Esophagus muscularis mucosa (tissue), 4 donors: ENCODE measurements at regions not wholly inside any gene's neighbourhood (a gene's known extent, or its start where the extent isn't known, plus 50 kb on each side); places are given as distances from the start of the nearest gene placed in this dataset.

Source experiments
- CTCF ChIP-seq, 3 experiments: fragments of 200-600 bp in 2 of 3; fragments of 450-650 bp in 1 of 3; sonication (generic) in 2 of 3; IDR thresholded peaks; one replicate each; pipeline ENCODE4 v1.5.1; 2017 to 2019; ENCODE audit warnings: antibody characterized with exemption in 3 of 3, mild to moderate bottlenecking in 2 of 3, moderate library complexity in 1 of 3
- EP300 ChIP-seq: sonication (generic); formaldehyde crosslinking; IDR thresholded peaks from one replicate; pipeline ENCODE4 v1.6.1; 2017; ENCODE audit warnings: antibody characterized with exemption
- POLR2A ChIP-seq: fragments of 450-650 bp; IDR thresholded peaks from one replicate; pipeline ENCODE4 v1.6.1; 2017; ENCODE audit warnings: antibody characterized with exemption, moderate library complexity, mild to moderate bottlenecking, low read depth

GRCh38 chr21:35135481-35135880 lies 86.4 kb upstream of the RUNX1 start:
- no peak for TF ChIP-seq POLR2A
- no peak for TF ChIP-seq CTCF (IDR thresholded peaks at IDR 0.05)
- no peak for TF ChIP-seq EP300
